HG03558 (cell line): ENCODE measurements at regions not wholly inside any gene's neighbourhood (a gene's known extent, or its start where the extent isn't known, plus 50 kb on each side); places are given as distances from the start of the nearest gene placed in this dataset.

Experiments
- ATAC-seq: cut with Tn5 transposase; IDR thresholded peaks from one replicate; pipeline ENCODE4 v1.9.1; 2021; ENCODE audit warnings: moderate number of reproducible peaks; ENCODE audit not compliant: unreplicated experiment; ENCODE audit errors: extremely low read depth

GRCh38 chr2:104262714-104263113, 591.2 kb upstream of the POU3F3 start:
- no peak for ATAC-seq

- no peak for ATAC-seq
Observed at GRCh38 chr2:104279646-104280045, 574.3 kb upstream of the POU3F3 start.

- no peak for ATAC-seq
Observed at GRCh38 chr2:104280216-104280615, 573.7 kb upstream of the POU3F3 start.

GRCh38 chr2:104286841-104287240, 567.1 kb upstream of the POU3F3 start:
- ATAC-seq: no peak

GRCh38 chr2:104289651-104290565, 564.0 kb upstream of the POU3F3 start:
- ATAC-seq: no peak

GRCh38 chr2:104290566-104290891, 563.4 kb upstream of the POU3F3 start:
- no peak for ATAC-seq

GRCh38 chr2:104312684-104313083, 541.2 kb upstream of the POU3F3 start:
- no peak for ATAC-seq

- ATAC-seq: no peak
Observed at GRCh38 chr2:104318001-104318665, 535.8 kb upstream of the POU3F3 start.

DNA sequence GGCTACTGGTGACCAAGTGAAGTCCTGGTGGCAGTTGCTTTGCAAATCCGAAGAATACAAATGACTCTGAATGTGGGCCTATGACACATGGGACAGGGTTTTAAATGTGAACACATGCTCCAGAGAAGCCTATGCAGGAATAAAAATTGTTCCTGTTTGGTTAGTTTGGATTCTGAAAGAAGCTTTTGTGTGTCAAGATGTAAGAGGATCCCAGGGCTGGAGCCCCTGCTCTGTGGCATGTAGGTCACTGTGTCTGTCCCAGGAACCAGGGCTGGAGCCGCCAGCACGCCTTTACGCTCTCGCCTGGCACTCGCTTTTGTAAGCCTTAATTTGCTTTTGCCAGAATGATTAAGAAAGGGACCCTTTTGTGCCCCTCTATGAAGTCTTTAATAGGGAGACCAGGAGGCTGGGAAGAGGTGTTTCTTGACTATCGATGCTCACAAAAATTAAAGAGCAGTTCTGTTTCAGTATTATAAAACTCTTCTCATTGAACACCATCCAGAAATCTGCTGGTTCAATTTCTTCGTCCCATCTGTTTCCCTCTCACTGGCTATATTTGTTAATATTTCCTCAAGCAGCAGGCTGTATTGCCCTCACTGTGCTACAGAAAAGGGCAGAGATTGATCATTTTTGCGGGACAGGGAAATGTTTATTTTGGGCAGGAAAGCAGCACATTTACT, 532.7 kb upstream of the POU3F3 start:
- no peak for ATAC-seq

DNA sequence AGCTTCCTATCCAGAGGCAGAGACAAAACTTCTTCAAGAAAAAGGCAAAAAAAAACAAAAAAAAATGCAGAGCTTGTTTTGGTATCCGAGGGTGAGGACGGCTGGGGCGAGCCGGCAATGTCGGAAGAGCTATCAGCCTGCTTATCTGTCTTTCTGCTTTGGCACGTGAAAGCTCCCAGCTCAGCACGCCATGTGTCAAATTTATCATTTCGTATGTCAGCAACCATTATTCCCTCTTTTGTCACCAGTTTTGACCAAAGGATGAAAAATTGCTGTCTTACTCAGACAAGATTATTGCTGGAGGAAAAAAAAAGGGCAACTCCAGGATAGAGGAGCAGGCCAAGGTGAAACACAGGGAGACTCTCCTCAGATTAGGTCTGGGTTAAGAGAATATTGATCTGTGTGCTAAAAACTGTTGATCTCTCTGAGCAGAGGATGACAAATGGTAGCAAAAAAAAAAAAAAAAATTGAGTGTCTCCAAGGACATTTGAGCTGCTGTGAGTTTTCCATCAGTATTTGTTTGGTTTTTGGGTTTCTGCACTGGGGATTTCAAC, 532.0 kb upstream of the POU3F3 start:
- no peak for ATAC-seq

GRCh38 chr2:104332731-104333130, 521.2 kb upstream of the POU3F3 start:
- no peak for ATAC-seq

DNA sequence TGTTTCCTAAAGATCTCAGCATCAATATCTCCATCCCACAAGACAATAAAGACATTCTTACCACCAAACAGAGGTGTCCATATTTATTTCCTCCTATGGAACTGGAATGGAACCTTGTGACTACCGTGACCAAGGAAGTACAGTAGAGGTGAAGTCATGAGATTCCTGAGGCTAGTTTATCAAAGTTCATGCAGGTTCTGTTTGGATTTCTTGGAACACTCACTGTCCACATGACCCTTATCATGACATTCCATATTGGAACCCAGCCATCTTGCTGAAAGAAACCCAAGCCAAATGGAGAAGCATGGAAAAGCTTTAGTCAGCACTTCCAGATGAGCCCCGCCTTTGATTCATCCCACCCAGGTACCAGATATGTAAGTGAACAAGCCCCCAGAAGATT, 516.0 kb upstream of the POU3F3 start:
- no peak for ATAC-seq

- ATAC-seq: no peak
Observed at GRCh38 chr2:104340162-104340561, 513.8 kb upstream of the POU3F3 start.

GRCh38 chr2:104340879-104341828, 512.8 kb upstream of the POU3F3 start:
- ATAC-seq: no peak

- no peak for ATAC-seq
Observed at GRCh38 chr2:104344306-104344705, 509.6 kb upstream of the POU3F3 start.

DNA sequence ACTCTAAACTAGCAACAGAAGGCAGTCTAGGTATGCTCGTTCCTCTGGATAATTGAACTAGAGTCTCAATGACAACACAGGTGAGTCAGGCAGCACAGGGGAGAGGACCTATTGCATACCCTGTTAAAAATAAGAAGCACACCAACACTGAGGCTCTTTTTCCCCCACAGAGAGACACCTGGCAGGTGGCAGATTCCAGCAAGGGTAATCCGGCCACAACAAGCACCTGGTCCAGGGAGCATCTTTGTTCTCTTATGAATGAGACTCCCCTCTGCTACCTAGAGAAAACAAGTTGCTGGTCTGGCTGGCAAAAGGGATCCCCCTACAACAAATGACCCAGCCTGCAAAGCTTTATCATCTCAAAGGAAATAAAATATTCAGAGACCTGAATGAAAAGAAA, 508.9 kb upstream of the POU3F3 start:
- ATAC-seq: no peak

GRCh38 chr2:104358122-104358521, 495.8 kb upstream of the POU3F3 start:
- no peak for ATAC-seq

DNA sequence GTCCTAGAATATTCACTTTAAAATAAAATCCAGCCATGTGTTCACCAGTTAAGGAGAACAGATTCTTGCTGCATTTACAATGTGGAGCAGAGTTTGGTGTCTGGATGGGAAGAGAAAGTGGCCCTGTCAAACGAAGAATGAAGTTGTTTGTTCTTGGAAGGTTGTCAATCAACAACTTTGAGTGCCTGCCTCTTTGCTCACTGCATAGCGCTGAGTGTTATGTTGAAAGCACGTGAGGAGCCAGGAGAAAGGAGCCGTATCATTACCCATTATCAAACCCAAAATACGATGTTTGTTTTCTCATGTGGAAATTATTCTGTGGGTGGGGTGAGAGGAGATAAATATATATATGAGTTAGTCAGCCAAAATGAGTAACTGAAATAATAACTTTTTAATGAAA, 492.5 kb upstream of the POU3F3 start:
- ATAC-seq: no peak

- no peak for ATAC-seq
Observed at GRCh38 chr2:104368089-104368488, 485.8 kb upstream of the POU3F3 start.
